A673 (cell line): ENCODE measurements at regions not wholly inside any gene's neighbourhood (a gene's known extent, or its start where the extent isn't known, plus 50 kb on each side); places are given as distances from the start of the nearest gene placed in this dataset.

ENCODE experiments used
- BruUV-seq: library from RNA; stranded (reverse); fragments of 400-500 nt; replicated peaks from 2 replicates; lab custom pipeline; 2021; lab: Mats Ljungman, UMichigan
- CTCF ChIA-PET: fragments of 300-600 bp; sonication (Branson Sonifier 250); formaldehyde crosslinking; loops from one replicate; lab custom pipeline; 2022; ENCODE audit warnings: antibody characterized with exemption; lab: Charles Lee
- POLR2A ChIA-PET: fragments of 300-600 bp; sonication (Branson Sonifier 250); formaldehyde crosslinking; loops from one replicate; lab custom pipeline; 2022; ENCODE audit warnings: antibody characterized with exemption; ENCODE audit not compliant: low non-redundant PET; lab: Charles Lee
- DNase-seq: peaks from one replicate; pipeline ENCODE4 v3.0.0-alpha.2; 2015; ENCODE audit warnings: low spot score
- H3K27ac ChIP-seq: fragments of 200-600 bp; sonication (generic); 2 replicates; pipeline ENCODE4 v1.5.1; 2016; ENCODE audit warnings: mixed run types, low read depth, mild to moderate bottlenecking, mixed read lengths, antibody characterized with exemption, low read length; ENCODE audit not compliant: poor library complexity, severe bottlenecking
- H3K27me3 ChIP-seq: fragments of 200-600 bp; sonication (generic); replicated peaks from 2 replicates; pipeline ENCODE4 v1.6.1; 2017; ENCODE audit warnings: mixed run types, low read depth, mild to moderate bottlenecking, mixed read lengths, antibody characterized with exemption, low read length; ENCODE audit not compliant: insufficient read depth, poor library complexity
- H3K36me3 ChIP-seq: fragments of 200-600 bp; sonication (generic); 2 replicates; pipeline ENCODE4 v1.6.1; 2016; ENCODE audit warnings: mixed run types, mild to moderate bottlenecking, mixed read lengths, antibody characterized with exemption, low read length; ENCODE audit not compliant: insufficient read depth, poor library complexity, severe bottlenecking
- H3K4me1 ChIP-seq: fragments of 200-600 bp; sonication (generic); 2 replicates; pipeline ENCODE4 v1.6.1; 2017; ENCODE audit warnings: mixed run types, mild to moderate bottlenecking, mixed read lengths, antibody characterized with exemption, low read length; ENCODE audit not compliant: insufficient read depth, poor library complexity, severe bottlenecking
- H3K4me3 ChIP-seq: fragments of 200-600 bp; sonication (generic); 2 replicates; pipeline ENCODE4 v1.5.1; 2016; ENCODE audit warnings: low read depth, mixed run types, mild to moderate bottlenecking, mixed read lengths, low read length; ENCODE audit not compliant: poor library complexity, severe bottlenecking
- H3K9me3 ChIP-seq: fragments of 200-600 bp; sonication (generic); 2 replicates; pipeline ENCODE4 v1.6.1; 2016; ENCODE audit warnings: mixed run types, low read depth, mild to moderate bottlenecking, mixed read lengths, antibody characterized with exemption, low read length; ENCODE audit not compliant: poor library complexity, severe bottlenecking
- EZH2 ChIP-seq: fragments of 200-600 bp; sonication (generic); IDR thresholded peaks from 2 replicates; pipeline ENCODE4 v1.6.1; 2017; ENCODE audit warnings: borderline replicate concordance, low read depth, mild to moderate bottlenecking, mixed read lengths, antibody characterized with exemption, low read length; ENCODE audit not compliant: poor library complexity, severe bottlenecking
- intact Hi-C: fragments of 100-400 bp; cut with micrococcal nuclease; formaldehyde crosslinking; loops from one replicate; pipeline ENCODE4 v1.10.0; 2022; ENCODE audit not compliant: unreplicated experiment
- TF ChIP-seq, protein P1 (sequence below): fragments of 300-800, 200-600 bp; sonication (generic); conservative IDR thresholded peaks from 2 replicates; pipeline ENCODE4 v1.5.1; 2017; ENCODE audit warnings: low read depth, mild to moderate bottlenecking, antibody characterized with exemption, low read length, moderate library complexity, mixed read lengths

DNA sequence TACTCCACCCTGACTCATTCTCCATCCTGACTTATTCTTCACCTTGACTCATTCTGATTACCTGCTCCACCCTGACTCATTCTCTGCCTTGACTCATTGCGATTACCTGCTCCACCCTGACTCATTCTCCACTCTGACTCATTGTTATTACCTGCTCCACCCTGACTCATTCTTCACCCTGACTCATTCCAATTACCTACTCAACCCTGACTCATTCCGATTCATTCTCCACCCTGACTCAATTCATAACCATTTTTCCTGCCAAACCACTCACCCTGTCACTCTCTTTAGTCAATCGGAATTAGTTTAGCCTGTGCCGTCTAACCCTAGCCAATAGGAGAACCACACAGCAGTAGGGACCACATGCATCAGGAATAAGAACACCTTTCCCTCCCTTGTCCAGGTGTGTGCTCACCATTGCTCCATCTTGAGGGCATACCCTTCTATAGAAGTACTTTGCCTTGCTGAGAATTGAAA, 1227.4 kb upstream of the PCDH20 start:
- TF ChIP-seq EZH2, result no peak
- TF ChIP-seq, protein P1, sequence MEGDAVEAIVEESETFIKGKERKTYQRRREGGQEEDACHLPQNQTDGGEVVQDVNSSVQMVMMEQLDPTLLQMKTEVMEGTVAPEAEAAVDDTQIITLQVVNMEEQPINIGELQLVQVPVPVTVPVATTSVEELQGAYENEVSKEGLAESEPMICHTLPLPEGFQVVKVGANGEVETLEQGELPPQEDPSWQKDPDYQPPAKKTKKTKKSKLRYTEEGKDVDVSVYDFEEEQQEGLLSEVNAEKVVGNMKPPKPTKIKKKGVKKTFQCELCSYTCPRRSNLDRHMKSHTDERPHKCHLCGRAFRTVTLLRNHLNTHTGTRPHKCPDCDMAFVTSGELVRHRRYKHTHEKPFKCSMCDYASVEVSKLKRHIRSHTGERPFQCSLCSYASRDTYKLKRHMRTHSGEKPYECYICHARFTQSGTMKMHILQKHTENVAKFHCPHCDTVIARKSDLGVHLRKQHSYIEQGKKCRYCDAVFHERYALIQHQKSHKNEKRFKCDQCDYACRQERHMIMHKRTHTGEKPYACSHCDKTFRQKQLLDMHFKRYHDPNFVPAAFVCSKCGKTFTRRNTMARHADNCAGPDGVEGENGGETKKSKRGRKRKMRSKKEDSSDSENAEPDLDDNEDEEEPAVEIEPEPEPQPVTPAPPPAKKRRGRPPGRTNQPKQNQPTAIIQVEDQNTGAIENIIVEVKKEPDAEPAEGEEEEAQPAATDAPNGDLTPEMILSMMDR, result no peak
- H3K9me3 ChIP-seq, result no peaks in the 10 kb centered on the region
- no TSS peak for BruUV-seq
- H3K36me3 ChIP-seq, result no peaks in the 10 kb centered on the region
- no peak overlapping the region for H3K4me3 ChIP-seq
- H3K4me1 ChIP-seq, result no peaks in the 10 kb centered on the region
- no peak overlapping the region for H3K27ac ChIP-seq
- no peaks in the 10 kb centered on the region for H3K27me3 ChIP-seq
- CTCF ChIA-PET, result no interaction called here
- no peak for DNase-seq
- POLR2A ChIA-PET, result no interaction called here
- intact Hi-C loops, result no loop called here

DNA sequence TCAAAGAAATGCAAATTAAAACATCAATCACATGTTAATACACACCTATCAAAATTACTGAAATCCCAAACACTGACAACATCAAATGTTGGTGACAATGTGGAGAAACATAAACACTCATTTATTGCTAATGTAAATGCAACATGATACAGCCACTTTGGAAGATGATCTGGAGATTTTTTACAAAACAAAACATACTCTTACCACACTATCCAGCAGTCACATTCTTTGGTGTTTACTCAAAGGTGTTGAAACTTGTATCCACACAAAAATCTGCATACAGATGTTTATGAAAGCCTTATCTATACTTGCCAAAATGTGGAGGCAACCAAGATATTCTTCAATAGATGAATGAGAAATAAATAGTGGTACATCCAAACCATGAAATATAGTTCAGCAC, 1219.5 kb upstream of the PCDH20 start:
- POLR2A ChIA-PET, result no interaction called here

DNA sequence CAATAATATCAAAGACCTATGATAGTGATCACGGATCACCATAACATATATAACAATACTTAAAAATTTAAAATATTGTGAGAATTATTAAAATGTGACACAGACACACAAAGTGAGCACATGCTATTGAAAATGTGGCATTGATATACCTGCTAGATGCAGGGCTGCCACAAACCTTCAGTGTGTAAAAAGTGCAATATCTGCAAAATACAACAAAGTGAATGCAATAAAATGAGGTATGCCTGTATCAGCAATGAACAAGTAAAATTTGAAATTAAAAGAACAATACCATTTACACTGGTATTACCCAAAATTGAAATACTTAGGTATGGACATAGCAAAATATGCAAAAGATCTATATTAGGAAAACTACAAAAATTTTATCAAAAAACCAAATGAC, 1217.8 kb upstream of the PCDH20 start:
- Histone ChIP-seq H3K27me3 (no peaks in the 10 kb centered on the region), H3K36me3 (no peaks in the 10 kb centered on the region), H3K27ac (no peak overlapping the region), H3K4me3 (no peak overlapping the region), H3K9me3 (no peaks in the 10 kb centered on the region), H3K4me1 (no peaks in the 10 kb centered on the region)
- intact Hi-C loops, result no loop called here
- TF ChIP-seq, protein P1, result no peak
- no peak for TF ChIP-seq EZH2
- DNase-seq, result no peak
- BruUV-seq, result no TSS peak
- CTCF ChIA-PET, result no interaction called here
- POLR2A ChIA-PET, result no interaction called here

More for the DNA sequence above, 1219.5 kb upstream of the PCDH20 start:
- no peaks in the 10 kb centered on the region for H3K27me3 ChIP-seq
- intact Hi-C loops, result no loop called here
- no peak overlapping the region for H3K4me3 ChIP-seq
- H3K36me3 ChIP-seq, result no peaks in the 10 kb centered on the region
- H3K27ac ChIP-seq, result no peak overlapping the region
- no TSS peak for BruUV-seq
- CTCF ChIA-PET, result no interaction called here
- DNase-seq, result no peak
- H3K9me3 ChIP-seq, result no peaks in the 10 kb centered on the region
- no peak for TF ChIP-seq EZH2
- TF ChIP-seq, protein P1, result no peak
- no peaks in the 10 kb centered on the region for H3K4me1 ChIP-seq
